Stimulated activated naive CD8-positive, alpha-beta T cell treated with anti-CD3 and anti-CD28 coated beads, Interleukin-15, Interleukin-2, amounts not matched to agents 100 U/mL and 50 U/mL, for 24 hours (primary cell): ENCODE measurements at regions not wholly inside any gene's neighbourhood (a gene's known extent, or its start where the extent isn't known, plus 50 kb on each side); places are given as distances from the start of the nearest gene placed in this dataset.

ENCODE experiments used
- ATAC-seq: fragments of 150-1000 bp; cut with Tn5 transposase; one replicate; pipeline ENCODE4 v1.10.0; 2021
- DNase-seq: peaks from one replicate; pipeline ENCODE4 v3.0.0; 2021

DNA sequence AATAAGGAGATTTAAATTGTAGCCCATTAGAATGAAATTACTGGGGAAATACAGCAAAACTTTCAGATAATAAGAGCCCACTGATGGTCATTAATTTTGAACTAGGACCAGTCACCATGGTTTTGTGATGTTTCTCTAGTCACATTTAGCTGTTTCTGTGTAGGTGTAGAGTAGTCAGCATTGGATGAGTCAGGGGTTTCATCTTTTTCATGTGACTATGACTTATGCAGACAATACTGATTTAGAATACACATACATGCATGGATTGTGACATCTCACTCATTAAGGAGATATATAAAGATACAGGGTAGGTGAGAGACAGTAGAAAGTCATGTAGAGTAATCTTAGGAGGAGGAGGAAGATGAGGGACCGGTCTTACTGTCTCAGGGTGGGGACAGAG is 1192.7 kb downstream of the KCNT2 start:
- DNase-seq (no peak), ATAC-seq (no peak)

DNA sequence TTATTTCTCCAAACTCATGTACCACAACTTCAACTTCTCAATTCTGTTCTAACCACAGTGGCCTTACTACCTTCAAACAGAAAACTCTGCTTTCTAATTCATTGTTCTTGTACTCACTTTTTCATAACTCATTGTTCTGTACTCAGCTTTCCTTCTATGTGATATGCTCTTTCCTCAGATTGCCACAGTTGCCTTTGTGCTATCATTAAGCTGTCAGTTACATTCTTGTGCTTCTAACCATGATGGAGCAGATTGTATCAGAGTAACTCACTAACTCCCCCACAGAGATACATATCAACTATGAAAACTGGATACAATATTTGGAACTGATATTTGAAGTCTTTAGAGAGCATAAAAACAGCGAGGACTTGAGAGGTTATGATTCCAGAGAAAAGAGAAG is 1213.7 kb downstream of the KCNT2 start:
- ATAC-seq (no peak), DNase-seq (no peak)

DNA sequence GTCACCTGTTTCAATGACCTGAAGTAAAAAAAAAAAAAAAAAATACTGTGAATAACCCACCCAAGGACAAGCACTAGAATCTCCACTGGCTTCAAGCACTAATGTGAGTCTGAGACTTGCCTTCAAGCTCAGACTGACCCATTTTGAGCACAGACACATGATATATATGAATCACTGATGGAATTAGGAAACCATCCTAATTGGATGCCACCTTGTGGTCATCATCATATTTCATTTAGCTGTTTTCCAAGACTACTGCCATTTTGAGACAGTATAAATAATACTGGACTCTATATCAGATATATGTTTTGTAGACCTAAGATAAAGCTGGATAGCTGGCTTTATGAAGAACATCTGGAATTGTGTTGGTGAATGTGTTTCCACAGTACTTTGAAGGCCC is 1232.0 kb downstream of the KCNT2 start:
- ATAC-seq (no peak), DNase-seq (no peak)

DNA sequence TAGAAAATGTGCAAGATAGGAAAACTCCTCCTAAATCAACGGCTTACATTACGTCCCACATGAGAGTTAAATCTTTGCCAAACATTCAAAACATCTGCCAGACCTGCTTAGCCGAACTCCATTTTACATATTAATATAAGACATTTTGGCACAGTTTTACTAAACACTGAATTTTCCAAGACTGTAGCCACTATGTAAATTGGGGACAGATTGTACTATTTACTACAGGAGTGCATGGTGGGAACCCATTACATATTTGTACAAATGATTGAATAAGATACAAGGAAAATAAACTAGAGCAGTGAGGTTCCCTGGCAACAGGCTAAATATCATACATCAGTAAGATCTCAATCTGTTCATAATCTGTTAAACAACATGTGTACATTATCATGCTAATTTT is 1234.4 kb downstream of the KCNT2 start:
- DNase-seq (no peak), ATAC-seq (no peak)

DNA sequence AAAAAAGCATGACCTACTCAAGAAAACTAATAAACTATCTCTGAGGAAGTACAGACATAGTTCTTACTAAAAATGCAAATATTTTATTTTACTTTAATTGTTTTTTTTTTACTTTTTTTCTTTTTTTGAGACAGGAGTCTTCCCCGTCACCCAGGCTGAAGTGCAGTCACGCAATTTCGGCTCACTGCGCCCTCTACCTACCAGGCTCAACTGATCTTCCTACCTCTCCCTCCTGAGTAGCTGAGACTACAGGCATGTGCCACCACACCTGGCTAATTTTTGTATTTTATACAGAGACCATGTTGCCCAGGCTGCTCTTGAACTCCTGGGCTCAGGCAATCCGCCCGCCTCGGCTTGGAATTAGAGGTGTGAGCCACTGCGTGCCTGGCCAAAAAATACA is 1263.1 kb downstream of the KCNT2 start:
- ATAC-seq (no peak), DNase-seq (no peak)

DNA sequence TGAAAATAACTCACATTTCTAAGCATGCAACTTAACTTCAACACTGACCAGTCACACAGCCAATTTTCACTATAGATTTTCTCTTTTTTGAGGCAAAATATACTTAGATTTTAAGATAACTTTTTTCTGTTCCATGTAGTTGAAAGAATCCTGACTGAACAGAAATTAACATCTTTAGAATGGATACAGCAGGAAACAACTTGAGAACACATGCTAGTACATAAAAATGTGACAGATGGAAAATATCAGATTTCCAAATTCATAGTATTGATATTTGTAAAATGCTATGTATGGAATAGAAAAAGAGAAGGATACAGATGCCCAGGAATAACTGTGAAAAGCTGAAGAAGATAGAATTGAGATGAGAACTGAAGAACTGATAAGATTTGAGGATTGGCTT is 1270.6 kb downstream of the KCNT2 start:
- ATAC-seq (no peak), DNase-seq (no peak)

DNA sequence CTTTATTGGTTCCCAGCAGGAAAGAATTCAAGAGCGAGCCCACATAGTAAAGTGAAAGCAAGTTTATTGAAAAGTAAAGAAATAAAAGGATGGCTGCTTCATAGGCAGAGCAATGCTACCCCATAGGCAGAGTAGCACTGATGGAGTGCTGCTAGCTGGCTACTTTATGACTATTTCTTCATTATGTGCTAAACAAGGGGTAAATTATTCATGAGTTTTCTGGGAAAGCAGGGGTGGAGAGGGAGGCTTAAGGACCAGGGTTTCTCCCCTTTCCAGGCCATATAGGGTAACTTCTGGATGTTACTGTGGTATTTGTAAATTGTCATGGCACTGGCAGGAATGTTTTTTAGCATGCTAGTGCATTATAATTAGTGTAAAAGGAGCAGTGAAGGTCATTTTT is 1271.4 kb downstream of the KCNT2 start:
- no peak for DNase-seq
- ATAC-seq: no peak

DNA sequence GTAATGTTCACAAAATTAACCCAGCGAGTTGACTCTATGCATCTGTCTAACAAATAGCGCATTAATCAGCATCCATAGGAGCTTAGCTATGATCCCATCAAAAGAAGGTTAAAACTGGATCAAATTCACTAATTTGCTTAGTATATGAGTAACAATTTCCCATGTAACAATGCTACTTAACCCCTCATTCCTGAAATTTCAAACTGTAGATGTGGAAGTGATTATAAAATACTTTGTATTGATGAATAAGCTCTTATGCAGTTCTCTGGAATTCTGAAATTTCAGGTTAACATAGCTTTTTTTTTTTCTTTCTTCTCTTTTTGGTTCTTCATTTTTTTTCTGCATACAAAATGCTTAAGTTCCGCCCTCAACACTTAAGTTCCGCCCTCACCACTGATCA is 1272.7 kb downstream of the KCNT2 start:
- DNase-seq (no peak), ATAC-seq (no peak)

DNA sequence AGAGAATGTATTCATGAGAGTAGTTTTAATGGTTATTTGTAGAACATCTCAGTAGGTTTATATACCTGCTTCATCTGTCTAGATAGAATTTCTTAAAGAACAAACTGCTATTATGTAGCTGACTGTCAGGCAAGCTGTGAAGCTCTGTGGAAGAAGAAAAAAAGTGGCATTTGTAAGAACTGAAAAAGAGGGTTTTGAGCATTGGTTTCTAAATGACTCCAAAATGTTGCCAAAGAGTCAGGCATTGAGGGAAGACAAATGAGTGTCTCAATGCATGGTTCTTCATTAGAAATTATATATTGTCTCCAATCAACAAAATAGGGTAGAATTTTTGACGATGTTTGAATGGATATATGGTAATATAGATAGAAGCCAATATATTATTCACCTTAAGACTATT is 1276.1 kb downstream of the KCNT2 start:
- no peak for ATAC-seq
- no peak for DNase-seq

DNA sequence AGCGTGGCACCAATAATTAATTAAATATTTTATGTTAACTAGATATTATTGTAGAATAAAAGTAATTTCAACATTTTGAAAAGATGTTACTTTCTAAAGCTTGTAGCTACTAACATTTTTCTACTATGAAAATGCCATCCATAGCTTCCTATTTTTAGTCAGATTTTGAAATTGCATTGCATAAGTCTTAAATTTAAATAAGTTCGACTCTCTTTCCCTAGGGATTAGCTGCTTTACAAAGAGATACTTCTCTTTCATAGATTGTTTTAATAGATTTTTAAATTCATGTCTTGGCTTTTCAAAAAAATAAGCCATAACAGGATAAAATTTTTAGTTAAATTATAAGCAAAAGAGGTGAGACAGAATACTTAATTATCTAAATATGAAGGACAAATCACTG is 1279.6 kb downstream of the KCNT2 start:
- no peak for DNase-seq

DNA sequence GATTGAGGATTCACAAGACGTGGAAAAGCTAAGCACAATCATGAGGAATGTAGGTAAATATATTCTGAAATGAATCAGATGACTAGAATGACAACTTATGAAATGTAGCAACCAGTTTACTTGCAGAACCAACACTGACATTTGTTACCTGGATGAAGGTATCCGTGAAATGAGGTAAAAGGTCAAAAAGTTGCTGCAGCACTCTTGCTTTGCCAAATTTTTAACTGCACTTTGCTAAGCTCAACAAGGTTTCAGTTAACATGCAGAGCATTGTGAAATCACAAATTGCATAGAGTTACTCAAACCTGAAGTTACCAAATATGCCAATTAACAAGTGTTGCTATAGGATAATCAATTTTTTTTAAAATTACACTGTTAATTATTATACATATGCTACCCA is 1280.1 kb downstream of the KCNT2 start:
- DNase-seq: no peak
- no peak for ATAC-seq

More for the DNA sequence above, 1279.6 kb downstream of the KCNT2 start:
- no peak for ATAC-seq

DNA sequence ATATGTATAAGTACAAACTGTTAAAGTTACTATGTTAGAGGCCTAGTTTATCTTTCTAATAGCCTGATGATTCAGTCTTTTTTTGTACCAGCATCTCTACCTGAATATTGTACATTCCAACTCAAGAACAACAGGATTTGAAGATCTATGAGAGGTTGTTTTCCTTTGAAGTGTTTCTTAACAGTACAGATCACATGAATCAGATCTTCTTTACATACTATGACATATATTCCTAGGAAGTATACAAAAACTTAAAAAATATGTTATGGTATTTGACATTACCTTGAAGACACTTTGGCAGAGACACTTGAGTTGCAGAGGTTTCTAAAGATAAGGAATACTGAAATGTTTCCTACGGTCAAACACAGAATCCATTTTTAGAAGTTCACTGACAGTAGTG is 1280.9 kb downstream of the KCNT2 start:
- DNase-seq (no peak), ATAC-seq (no peak)

DNA sequence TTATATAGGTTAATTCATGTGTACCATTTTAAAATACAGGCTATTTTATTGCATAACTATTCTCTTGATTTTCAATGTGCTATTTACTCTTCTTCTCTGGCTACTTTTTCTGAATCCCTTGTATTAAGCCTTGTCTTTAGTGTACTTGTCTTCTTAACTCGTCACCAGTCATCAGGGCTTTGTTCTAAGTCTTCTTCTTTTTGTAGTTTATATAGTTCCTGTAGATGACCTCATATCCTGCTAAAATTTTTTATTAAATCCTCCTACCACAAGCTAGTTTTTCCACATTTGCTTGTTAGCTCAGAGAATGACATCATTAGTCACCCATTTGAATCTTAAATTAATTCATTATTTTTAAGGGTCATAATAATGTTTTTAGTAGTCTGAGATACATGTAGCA is 1281.9 kb downstream of the KCNT2 start:
- DNase-seq (no peak), ATAC-seq (no peak)

DNA sequence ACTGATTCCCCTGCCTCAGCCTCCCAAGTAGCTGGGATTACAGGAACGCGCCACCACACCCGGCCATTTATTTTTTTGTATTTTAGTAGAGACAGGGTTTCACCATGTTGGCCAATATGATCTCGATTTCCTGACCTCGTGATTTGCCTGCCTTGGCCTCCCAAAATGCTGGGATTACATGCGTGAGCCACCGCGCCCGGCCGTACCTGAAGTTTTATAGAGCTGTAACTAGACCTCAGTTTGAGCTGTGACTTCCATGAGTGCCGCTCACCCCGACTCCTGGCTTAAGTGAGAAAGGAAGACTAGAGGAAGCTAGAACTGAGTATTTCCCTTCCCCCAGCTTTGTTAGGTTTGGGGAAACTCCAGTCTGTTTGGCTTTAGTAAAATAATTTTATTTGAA is 1283.1 kb downstream of the KCNT2 start:
- ATAC-seq (no peak), DNase-seq (no peak)

DNA sequence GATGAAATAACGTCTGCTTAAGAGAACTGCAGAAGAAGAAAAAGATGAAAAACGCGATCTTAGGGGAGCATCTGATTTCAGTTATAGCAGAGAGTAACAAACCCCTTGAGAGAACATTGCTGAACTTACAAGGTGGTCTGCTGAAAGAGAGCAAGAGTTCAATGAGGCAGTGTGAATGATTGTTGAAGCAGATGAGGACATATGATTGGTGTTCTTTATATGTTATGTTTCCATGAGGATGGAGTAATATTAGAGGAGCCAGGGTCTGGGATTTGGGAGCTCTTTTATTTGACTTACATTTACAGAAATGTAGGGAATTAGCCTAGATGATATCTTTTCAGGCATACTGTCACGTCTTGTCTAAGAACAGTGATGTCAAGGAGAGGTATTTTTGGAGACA is 1302.0 kb downstream of the KCNT2 start:
- no peak for ATAC-seq
- DNase-seq: no peak

DNA sequence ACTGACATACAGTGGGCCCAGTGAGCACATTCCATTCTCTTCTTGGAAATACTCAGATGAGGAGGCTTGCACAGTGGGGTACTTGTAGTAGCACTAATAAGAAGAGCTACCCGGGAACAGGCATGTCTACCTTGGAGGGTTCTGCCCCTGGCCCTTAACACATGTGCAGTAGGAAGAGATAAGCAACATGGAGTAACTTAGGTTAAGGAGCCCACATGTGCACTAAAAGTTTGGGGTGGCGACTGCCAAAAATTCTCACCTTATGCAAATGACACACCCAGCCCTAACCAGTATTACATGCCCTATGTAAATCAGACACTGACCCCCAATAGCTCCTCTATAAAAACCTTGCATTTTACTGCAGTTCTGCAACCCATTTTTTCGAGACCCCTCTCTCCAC is 1313.3 kb downstream of the KCNT2 start:
- ATAC-seq: no peak
- no peak for DNase-seq

DNA sequence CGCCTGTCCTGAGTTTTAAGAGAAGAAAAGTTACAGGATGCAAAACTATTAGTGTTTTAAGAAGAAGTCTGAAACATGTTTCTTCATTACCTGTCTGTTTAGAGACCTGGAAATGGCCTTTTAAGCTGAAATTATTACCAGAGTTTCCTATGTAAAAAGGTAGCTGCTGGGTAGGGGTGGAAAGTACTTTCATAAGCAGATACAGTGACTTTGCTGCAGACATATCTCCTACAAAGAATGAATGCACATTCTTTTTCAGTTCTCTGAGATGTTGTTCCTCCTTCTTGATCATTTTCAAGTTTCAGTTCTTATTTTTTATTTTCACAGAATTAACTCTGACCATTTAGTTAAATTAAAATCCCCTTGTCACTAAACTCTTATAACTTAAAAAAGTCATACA is 1329.6 kb downstream of the KCNT2 start:
- DNase-seq: no peak
- no peak for ATAC-seq

DNA sequence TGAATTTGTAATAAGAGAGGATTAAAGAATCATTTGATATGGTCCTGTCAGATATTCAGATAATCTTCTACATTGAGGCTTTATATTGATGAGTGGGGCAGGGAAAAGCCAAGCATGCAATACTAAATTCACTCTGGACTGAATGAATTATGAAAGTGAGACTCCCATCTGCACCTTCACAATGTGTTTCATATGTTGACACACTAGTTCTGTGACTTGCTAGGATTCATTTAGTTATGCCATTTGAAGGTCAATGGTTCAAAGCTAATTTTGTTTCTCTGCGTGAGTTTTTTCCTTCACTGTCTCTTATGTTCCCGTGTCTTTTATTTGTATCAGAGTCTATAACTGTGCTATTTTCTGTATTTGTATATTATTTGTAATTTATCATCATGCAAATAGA is 1332.5 kb downstream of the KCNT2 start:
- ATAC-seq (no peak), DNase-seq (no peak)

DNA sequence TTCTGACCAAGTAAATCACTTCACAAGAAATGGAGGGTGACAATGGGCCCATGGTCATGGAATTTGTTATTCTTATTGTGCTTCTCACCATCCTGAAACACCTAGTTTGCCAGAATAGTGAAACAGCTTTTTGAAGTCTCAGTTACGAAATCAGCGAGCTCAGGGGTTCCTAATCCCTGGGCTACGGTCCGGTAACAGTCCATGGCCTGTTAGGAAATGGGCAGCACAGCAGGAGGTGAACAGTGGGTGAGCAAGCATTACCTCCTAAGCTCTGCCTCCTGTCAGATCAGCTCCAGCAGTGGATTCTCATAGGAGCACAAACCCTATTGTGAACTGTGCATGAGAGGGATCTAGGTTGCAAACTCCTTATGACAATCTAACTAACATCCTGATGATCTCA is 1356.3 kb downstream of the KCNT2 start:
- no peak for ATAC-seq
- DNase-seq: no peak

DNA sequence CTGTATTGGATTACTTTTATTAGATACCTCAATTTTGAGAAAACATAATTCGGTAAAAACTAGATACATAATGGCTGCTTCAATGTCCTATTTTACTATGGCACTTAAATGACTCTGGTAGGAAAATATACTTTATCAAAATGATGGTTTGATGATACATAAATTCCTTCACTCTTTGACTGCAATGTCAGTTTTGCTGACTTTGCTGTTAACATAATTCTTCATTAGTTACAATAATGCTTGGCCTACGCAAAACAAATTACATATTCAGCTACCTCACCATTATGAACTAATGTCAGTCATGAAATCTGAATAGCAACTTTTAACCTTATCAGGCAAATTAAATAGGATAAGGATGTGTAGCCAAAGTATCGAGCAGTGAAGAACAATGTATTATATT is 1364.7 kb downstream of the KCNT2 start:
- ATAC-seq: no peak
- DNase-seq: no peak

DNA sequence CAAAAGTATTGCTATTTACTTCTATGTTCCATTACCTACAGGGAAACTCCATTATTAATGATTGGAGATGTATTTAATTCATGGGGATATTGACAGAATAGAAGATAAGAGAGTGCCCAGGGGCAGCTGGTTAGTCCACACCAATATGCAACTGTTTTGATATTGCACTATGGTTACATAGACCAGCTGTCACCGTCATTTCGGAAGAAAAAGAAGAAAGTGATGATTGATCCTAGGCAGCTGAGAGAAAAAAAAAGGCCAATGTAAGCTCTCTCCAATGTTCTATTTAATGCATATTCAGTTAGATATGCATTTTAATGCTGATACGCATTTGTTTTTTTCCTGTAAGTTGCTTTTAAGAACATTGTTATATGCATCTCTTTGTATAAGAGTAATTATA is 1367.2 kb downstream of the KCNT2 start:
- no peak for DNase-seq
- no peak for ATAC-seq

DNA sequence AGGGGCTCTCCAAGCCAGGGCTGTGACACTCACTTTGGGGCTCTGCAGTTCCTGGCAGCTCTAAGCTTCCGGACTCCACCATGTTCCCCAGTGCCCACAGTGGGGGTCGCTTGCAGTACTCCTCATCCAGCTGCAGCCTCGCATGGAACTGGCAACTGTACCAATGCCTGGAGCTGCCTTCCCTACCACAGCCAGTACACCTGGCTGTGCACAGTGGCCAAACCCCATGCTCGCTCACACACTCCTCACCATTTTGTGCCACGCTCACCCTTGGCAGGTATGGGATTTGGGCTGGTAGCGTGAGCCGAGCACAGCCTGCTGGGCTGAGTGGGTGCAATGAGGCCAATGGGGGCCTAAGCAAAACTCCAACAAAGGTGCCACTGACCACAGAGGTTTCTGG is 1369.9 kb downstream of the KCNT2 start:
- ATAC-seq: peak; percentile 14
- DNase-seq: no peak

DNA sequence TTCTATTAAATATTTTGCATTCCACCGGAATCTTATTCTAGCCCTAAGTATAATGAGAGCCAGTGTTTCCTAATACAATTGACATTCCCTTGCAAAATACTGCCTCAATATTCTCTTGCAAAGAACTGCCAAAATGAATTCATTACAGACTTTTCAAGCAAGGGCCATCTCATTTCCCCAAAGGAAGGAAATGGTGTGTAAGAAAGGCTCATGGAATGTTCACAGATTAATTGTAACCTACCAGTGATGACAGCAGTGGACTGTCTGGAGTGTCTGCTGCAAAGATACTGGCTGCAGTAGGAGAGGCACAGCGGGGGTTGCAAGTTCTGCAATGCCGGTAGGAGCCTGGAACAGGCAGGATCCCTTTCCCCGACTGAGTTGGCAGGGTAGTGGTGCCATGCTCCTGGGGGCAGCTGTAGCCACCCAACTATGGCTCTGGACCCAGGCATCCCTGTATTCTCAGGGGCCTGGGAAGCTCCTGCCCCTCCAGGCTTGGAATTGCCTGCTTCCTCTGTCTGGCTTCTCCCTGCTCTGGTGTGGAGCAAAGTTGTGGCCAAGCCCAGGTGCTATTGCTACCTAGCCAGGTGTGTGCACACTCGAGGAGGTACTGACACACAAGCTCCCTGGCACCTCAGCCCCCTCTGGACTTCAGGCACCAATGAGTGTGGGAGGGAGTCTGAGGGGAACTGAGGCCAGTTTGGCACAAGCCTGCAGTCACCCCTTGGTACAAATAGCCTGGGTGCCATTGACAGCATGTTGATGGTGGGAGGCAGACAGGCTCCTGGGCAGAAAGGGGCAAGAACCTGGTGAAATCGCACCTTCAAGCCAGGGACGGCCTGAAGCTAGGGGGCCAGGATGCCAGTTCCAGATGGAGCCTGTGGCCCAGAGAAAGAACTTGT is 1371.0 kb downstream of the KCNT2 start:
- DNase-seq: no peak

DNA sequence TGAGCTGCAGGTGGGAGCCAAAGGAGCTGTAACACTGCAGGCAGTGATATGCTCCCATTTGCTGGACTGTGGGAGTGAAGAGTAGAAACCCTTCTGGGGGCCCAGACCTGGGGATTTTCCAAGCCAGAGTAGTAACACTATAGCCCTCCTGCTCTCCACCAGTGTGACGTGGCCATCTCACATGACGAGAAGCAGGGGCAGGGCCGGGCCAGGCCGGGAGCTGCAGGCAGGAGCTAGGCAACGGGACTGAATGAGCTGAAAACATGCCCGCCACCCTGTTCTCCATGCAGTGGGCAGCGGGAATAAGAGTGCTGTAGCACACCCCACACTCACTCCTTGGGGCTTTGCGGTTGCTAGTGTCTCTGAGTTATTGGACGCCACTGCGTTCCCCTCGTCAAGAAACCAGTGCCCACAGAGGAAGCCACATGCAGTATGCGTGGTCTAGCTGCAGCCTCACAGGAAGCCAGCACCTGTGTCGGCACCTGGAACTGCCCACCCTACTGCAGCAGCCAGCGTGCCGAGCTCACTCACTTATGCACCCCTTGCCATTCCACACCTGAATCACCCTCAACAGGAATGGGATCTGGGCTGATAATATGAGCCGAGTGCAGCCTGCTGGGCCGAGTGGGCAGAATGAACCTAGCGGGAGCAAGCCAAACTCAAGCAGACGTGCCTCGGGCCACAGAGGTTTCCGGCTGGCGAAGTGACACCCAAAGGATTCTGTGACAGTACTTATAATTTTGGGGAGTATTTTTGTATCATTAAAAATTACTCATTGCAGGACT is 1389.6 kb downstream of the KCNT2 start:
- DNase-seq: no peak
- no peak for ATAC-seq

More for the DNA sequence above, 1371.0 kb downstream of the KCNT2 start:
- no peak for ATAC-seq
